ENCODE measurements at regions not wholly inside any gene's neighbourhood (a gene's known extent, or its start where the extent isn't known, plus 50 kb on each side); places are given as distances from the start of the nearest gene placed in this dataset.

GRCh38 chr14:29030121-29030520 lies 263.5 kb downstream of the FOXG1 start:
- TF ChIP-seq CEBPB (IDR thresholded peaks at IDR 0.05), result no peak
- no peak for TF ChIP-seq REST (IDR thresholded peaks at IDR 0.05; ENCODE audit: low read depth)
- TF ChIP-seq MAX (IDR thresholded peaks at IDR 0.05), result no peak
- no peak for TF ChIP-seq NFIC (IDR thresholded peaks at IDR 0.05)
- no peak for TF ChIP-seq EP300 (IDR thresholded peaks at IDR 0.05; ENCODE audit: borderline replicate concordance)
- TF ChIP-seq ZBTB7A (IDR thresholded peaks at IDR 0.05; ENCODE audit: low read depth), result no peak
- no peak for TF ChIP-seq RAD21 (IDR thresholded peaks at IDR 0.05; ENCODE audit: low read depth)
- no peak for TF ChIP-seq TCF12 (IDR thresholded peaks at IDR 0.05; ENCODE audit: low read depth)
- no peak for TF ChIP-seq EGR1 (IDR thresholded peaks at IDR 0.05)
- no peak for TF ChIP-seq TAF1 (IDR thresholded peaks at IDR 0.05; ENCODE audit: low read depth)
- TF ChIP-seq FOXM1 (IDR thresholded peaks at IDR 0.05; ENCODE audit: borderline replicate concordance, low read depth), result no peak
